OCI-LY7 (cell line): ENCODE measurements at regions not wholly inside any gene's neighbourhood (a gene's known extent, or its start where the extent isn't known, plus 50 kb on each side); places are given as distances from the start of the nearest gene placed in this dataset.

Source experiments
- BruUV-seq: library from RNA; stranded (reverse); fragments of 400-500 nt; replicated peaks from 2 replicates; lab custom pipeline; 2021; lab: Mats Ljungman, UMichigan
- CTCF ChIA-PET: fragments of 300-600 bp; sonication (Branson Sonifier 250); formaldehyde crosslinking; loops from one replicate; lab custom pipeline; 2022; ENCODE audit warnings: antibody characterized with exemption; ENCODE audit not compliant: unreplicated experiment; lab: Charles Lee
- POLR2A ChIA-PET: fragments of 300-600 bp; sonication (Branson Sonifier 250); formaldehyde crosslinking; loops from one replicate; lab custom pipeline; 2022; ENCODE audit warnings: antibody characterized with exemption; lab: Charles Lee
- DNase-seq: peaks from one replicate; pipeline ENCODE4 v3.0.0-alpha.2; 2015; ENCODE audit warnings: low spot score
- H2AFZ ChIP-seq: fragments of 200-600 bp; sonication (generic), shearing (Covaris generic); 2 replicates; pipeline ENCODE4 v1.6.1; 2014; ENCODE audit warnings: mild to moderate bottlenecking, antibody characterized with exemption, low read length, moderate library complexity
- H3K27ac ChIP-seq: fragments of 200-600 bp; sonication (generic); 2 replicates; pipeline ENCODE4 v1.5.1; 2014; ENCODE audit warnings: mixed run types, low read depth, mild to moderate bottlenecking, moderate library complexity, low read length, inconsistent platforms; ENCODE audit not compliant: poor library complexity, severe bottlenecking
- H3K36me3 ChIP-seq: fragments of 200-600 bp; sonication (generic); 2 replicates; pipeline ENCODE4 v1.6.1; 2014; ENCODE audit warnings: mild to moderate bottlenecking, antibody characterized with exemption, low read length, moderate library complexity, mixed read lengths; ENCODE audit not compliant: insufficient read depth
- H3K4me1 ChIP-seq: fragments of 200-600 bp; sonication (generic); 2 replicates; pipeline ENCODE4 v1.5.1; 2014; ENCODE audit warnings: mild to moderate bottlenecking, low read length; ENCODE audit not compliant: insufficient read depth, poor library complexity, severe bottlenecking
- H3K4me2 ChIP-seq: fragments of 200-600 bp; sonication (generic); 2 replicates; pipeline ENCODE4 v1.6.1; 2014; ENCODE audit warnings: mild to moderate bottlenecking, low read length
- H3K4me3 ChIP-seq: fragments of 200-600 bp; sonication (generic); 2 replicates; pipeline ENCODE4 v1.5.1; 2014; ENCODE audit warnings: mild to moderate bottlenecking, low read depth, low read length; ENCODE audit not compliant: poor library complexity, severe bottlenecking
- H3K79me2 ChIP-seq: fragments of 200-600 bp; sonication (generic); 2 replicates; pipeline ENCODE4 v1.6.1; 2016; ENCODE audit warnings: low read depth, mild to moderate bottlenecking, low read length, moderate library complexity, mixed read lengths; ENCODE audit not compliant: insufficient read depth
- H3K9me2 ChIP-seq: fragments of 200-600 bp; sonication (generic); 2 replicates; pipeline ENCODE4 v1.6.1; 2016; ENCODE audit warnings: mild to moderate bottlenecking, low read length, mixed read lengths; ENCODE audit not compliant: insufficient read depth
- H3K9me3 ChIP-seq: fragments of 200-600 bp; sonication (generic); 2 replicates; pipeline ENCODE4 v1.6.1; 2014; ENCODE audit warnings: mild to moderate bottlenecking, mixed run types, low read length, mixed read lengths
- H4K20me1 ChIP-seq: fragments of 200-600 bp; sonication (generic); 2 replicates; pipeline ENCODE4 v1.6.1; 2014; ENCODE audit warnings: mild to moderate bottlenecking, antibody characterized with exemption, low read length, moderate library complexity, mixed read lengths; ENCODE audit not compliant: insufficient read depth
- CTCF ChIP-seq: fragments of 200-600 bp; sonication (generic); conservative IDR thresholded peaks from 2 replicates; pipeline ENCODE4 v1.5.1; 2014; ENCODE audit warnings: mild to moderate bottlenecking, antibody characterized with exemption, low read length, moderate library complexity, mixed read lengths
- EZH2phosphoT487 ChIP-seq: fragments of 200-600 bp; sonication (generic); IDR thresholded peaks from 2 replicates; pipeline ENCODE4 v1.6.1; 2018; ENCODE audit warnings: low read depth, borderline replicate concordance, mild to moderate bottlenecking, mixed run types, antibody characterized with exemption, low read length, moderate library complexity, mixed read lengths
- intact Hi-C: fragments of 100-400 bp; cut with micrococcal nuclease; formaldehyde crosslinking; loops from one replicate; pipeline ENCODE4 v1.10.0; 2022; ENCODE audit not compliant: unreplicated experiment

- CTCF ChIA-PET = no interaction called here
- H3K4me1 ChIP-seq = no peaks in the 10 kb centered on the region
- POLR2A ChIA-PET = no interaction called here
- H3K4me3 ChIP-seq = no peak overlapping the region
- BruUV-seq = no TSS peak
- H3K79me2 ChIP-seq = no peaks in the 10 kb centered on the region
- no peaks in the 10 kb centered on the region for H3K9me2 ChIP-seq
- intact Hi-C loops = no loop called here
- no peaks in the 10 kb centered on the region for H3K36me3 ChIP-seq
- no peak overlapping the region for H3K27ac ChIP-seq
- no peak for DNase-seq
- no peaks in the 10 kb centered on the region for H3K9me3 ChIP-seq
- H4K20me1 ChIP-seq = no peaks in the 10 kb centered on the region
- H3K4me2 ChIP-seq = no peak overlapping the region
- TF ChIP-seq CTCF (no peak), EZH2phosphoT487 (no peak)
- H2AFZ ChIP-seq = no peak overlapping the region
Measured at GRCh38 chr14:23723911-23724310, 87.7 kb downstream of the DHRS2 start.

GRCh38 chr14:23725528-23725927 lies 89.4 kb downstream of the DHRS2 start:
- POLR2A ChIA-PET = no interaction called here
- no peak overlapping the region for H3K27ac ChIP-seq
- no peak for DNase-seq
- no peaks in the 10 kb centered on the region for H3K9me2 ChIP-seq
- no TSS peak for BruUV-seq
- CTCF ChIA-PET = no interaction called here
- no peak overlapping the region for H3K4me2 ChIP-seq
- no peaks in the 10 kb centered on the region for H4K20me1 ChIP-seq
- no peaks in the 10 kb centered on the region for H3K36me3 ChIP-seq
- TF ChIP-seq CTCF (no peak), EZH2phosphoT487 (no peak)
- no peak overlapping the region for H3K4me3 ChIP-seq
- no peaks in the 10 kb centered on the region for H3K4me1 ChIP-seq
- H3K79me2 ChIP-seq = no peaks in the 10 kb centered on the region
- H3K9me3 ChIP-seq = no peaks in the 10 kb centered on the region
- H2AFZ ChIP-seq = no peak overlapping the region
- intact Hi-C loops = no loop called here

GRCh38 chr14:23725980-23726710 lies 90.0 kb downstream of the DHRS2 start:
- Histone ChIP-seq H2AFZ (no peak overlapping the region), H3K36me3 (no peaks in the 10 kb centered on the region), H3K4me1 (no peaks in the 10 kb centered on the region), H3K27ac (no peak overlapping the region), H3K4me3 (no peak overlapping the region), H3K4me2 (no peak overlapping the region), H3K9me2 (no peaks in the 10 kb centered on the region), H3K79me2 (no peaks in the 10 kb centered on the region), H3K9me3 (no peaks in the 10 kb centered on the region), H4K20me1 (no peaks in the 10 kb centered on the region)
- no peak for DNase-seq
- no peak for TF ChIP-seq EZH2phosphoT487
- TF ChIP-seq CTCF = no peak
- no TSS peak for BruUV-seq
- CTCF ChIA-PET = no interaction called here
- intact Hi-C loops = no loop called here
- POLR2A ChIA-PET = no interaction called here
